NCI-H2171 treated with DMSO at 0.1 percent for 48 hours (cell line): ENCODE measurements at regions not wholly inside any gene's neighbourhood (a gene's known extent, or its start where the extent isn't known, plus 50 kb on each side); places are given as distances from the start of the nearest gene placed in this dataset.
A peak's percentile ranks its signal among the peaks of the same experiment; 100 is the strongest.

Experiments used
- DNase-seq: peaks from one replicate; lab custom pipeline; 2025; lab: John Stamatoyannopoulos, UW

- no peak for DNase-seq
Observed at GRCh38 chr18:67590571-67591141, 74.1 kb upstream of the DSEL start.

GRCh38 chr18:67589325-67589724, 72.8 kb upstream of the DSEL start:
- DNase-seq: no peak

GRCh38 chr18:67586101-67586500, 69.6 kb upstream of the DSEL start:
- DNase-seq: no peak

GRCh38 chr18:67583621-67584020, 67.1 kb upstream of the DSEL start:
- no peak for DNase-seq

- DNase-seq: no peak
Observed at GRCh38 chr18:67582488-67582887, 66.0 kb upstream of the DSEL start.

- peak; percentile 52 for DNase-seq
Observed at GRCh38 chr18:67581178-67581577, 64.7 kb upstream of the DSEL start.

- no peak for DNase-seq
Observed at GRCh38 chr18:67577386-67577785, 60.9 kb upstream of the DSEL start.

GRCh38 chr18:67574749-67575148, 58.2 kb upstream of the DSEL start:
- DNase-seq: no peak

GRCh38 chr18:67568166-67568565, 51.6 kb upstream of the DSEL start:
- DNase-seq: no peak
